ENCODE measurements at regions not wholly inside any gene's neighbourhood (a gene's known extent, or its start where the extent isn't known, plus 50 kb on each side); places are given as distances from the start of the nearest gene placed in this dataset.

- Histone ChIP-seq H3K27ac (ENCODE audit: low read depth in 2 of 2, low read length in 2 of 2) (no peak overlapping the region), H3K36me3 (ENCODE audit: control insufficient read depth in 2 of 3, insufficient read depth in 3 of 3, low read length in 3 of 3) (no peaks in the 10 kb centered on the region), H3K9ac (ENCODE audit: low read length in 3 of 3) (no peak overlapping the region), H3K27me3 (ENCODE audit: control insufficient read depth, insufficient read depth, low read length) (no peaks in the 10 kb centered on the region), H3K4me1 (ENCODE audit: control insufficient read depth in 2 of 3, insufficient read depth in 2 of 3, low read depth in 1 of 3, low read length in 3 of 3) (no peaks in the 10 kb centered on the region), H3K4me3 (ENCODE audit: low read length in 3 of 3) (no peak overlapping the region), H3K9me3 (ENCODE audit: control insufficient read depth in 2 of 3, insufficient read depth in 1 of 3, low read length in 3 of 3) (no peaks in the 10 kb centered on the region)
- FAIRE-seq (no peak), DNase-seq (peak in 1 of 5 donors; percentile 29)
- intact Hi-C loops (cut with DNase I): no loop called here
- no peak for TF ChIP-seq CTCF (IDR thresholded peaks at IDR 0.05; ENCODE audit: borderline replicate concordance, extremely low read depth, insufficient read depth)
Observed at GRCh38 chr4:63700569-63700968, 708.7 kb downstream of the TECRL start.

DNA sequence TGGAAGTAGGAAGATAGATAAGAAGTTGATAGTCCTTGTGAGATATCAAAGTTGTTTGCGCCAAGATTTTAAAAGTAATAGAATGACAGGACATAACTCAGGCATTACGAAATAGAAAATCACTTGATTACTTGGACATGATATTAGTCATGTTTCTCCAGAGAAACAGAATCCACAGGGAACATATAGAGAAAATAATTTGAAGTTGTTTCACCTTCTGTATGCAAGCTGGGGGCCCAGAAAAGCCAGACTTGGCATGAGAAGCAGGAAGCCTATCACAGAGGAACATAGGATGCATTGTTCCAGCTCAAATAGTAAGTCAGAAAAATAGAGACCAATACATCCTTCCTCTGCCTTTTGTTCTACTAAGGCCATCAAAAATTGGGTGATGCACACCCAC is 715.9 kb downstream of the TECRL start:
- no peaks in the 10 kb centered on the region for H3K4me1 ChIP-seq (ENCODE audit: control insufficient read depth in 2 of 3, insufficient read depth in 2 of 3, low read depth in 1 of 3, low read length in 3 of 3)
- no peak overlapping the region for H3K27ac ChIP-seq (ENCODE audit: low read depth in 2 of 2, low read length in 2 of 2)
- no peak for DNase-seq

DNA sequence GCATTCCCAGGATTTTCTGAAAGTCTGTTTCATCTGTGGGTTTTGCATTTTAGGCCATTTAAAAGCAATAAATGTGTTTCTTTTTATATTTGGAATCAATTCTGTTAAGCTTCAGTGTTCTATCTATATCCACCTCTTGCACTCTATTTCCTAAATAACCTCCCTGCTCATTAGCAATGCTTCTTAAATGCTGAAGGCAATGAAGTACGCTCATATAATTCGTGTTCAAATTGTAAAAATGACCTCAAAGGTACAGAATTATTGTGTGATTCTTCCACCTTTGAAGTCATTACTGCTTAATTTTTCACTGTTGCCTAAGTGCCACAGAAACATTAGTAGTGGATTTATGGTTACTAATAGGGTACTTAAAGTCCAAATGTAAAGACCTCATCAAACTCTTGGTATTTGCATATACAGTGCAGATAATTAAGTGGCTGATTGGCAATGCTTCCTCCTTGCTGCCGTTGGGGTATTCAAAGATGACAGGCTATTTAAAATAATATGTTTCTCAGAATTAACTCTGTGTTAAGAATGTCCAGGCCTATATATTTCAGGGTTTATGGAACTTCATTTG is 730.8 kb downstream of the TECRL start:
- DNase-seq (no peak), FAIRE-seq (no peak)
- no peak overlapping the region for H3K4me3 ChIP-seq (ENCODE audit: low read length in 3 of 3)
- H3K27ac ChIP-seq (ENCODE audit: low read depth in 2 of 2, low read length in 2 of 2): no peak overlapping the region
- no peaks in the 10 kb centered on the region for H3K36me3 ChIP-seq (ENCODE audit: control insufficient read depth in 2 of 3, insufficient read depth in 3 of 3, low read length in 3 of 3)
- intact Hi-C loops (cut with DNase I): no loop called here
- no peaks in the 10 kb centered on the region for H3K4me1 ChIP-seq (ENCODE audit: control insufficient read depth in 2 of 3, insufficient read depth in 2 of 3, low read depth in 1 of 3, low read length in 3 of 3)
- no peaks in the 10 kb centered on the region for H3K9me3 ChIP-seq (ENCODE audit: control insufficient read depth in 2 of 3, insufficient read depth in 1 of 3, low read length in 3 of 3)
- TF ChIP-seq CTCF (IDR thresholded peaks at IDR 0.05; ENCODE audit: borderline replicate concordance, extremely low read depth, insufficient read depth): no peak
- H3K27me3 ChIP-seq (ENCODE audit: control insufficient read depth, insufficient read depth, low read length): no peaks in the 10 kb centered on the region
- no peak overlapping the region for H3K9ac ChIP-seq (ENCODE audit: low read length in 3 of 3)

More for the DNA sequence above, 715.9 kb downstream of the TECRL start:
- TF ChIP-seq CTCF (IDR thresholded peaks at IDR 0.05; ENCODE audit: borderline replicate concordance, extremely low read depth, insufficient read depth): no peak
- Histone ChIP-seq H3K36me3 (ENCODE audit: control insufficient read depth in 2 of 3, insufficient read depth in 3 of 3, low read length in 3 of 3) (no peaks in the 10 kb centered on the region), H3K4me3 (ENCODE audit: low read length in 3 of 3) (no peak overlapping the region), H3K27me3 (ENCODE audit: control insufficient read depth, insufficient read depth, low read length) (no peaks in the 10 kb centered on the region), H3K9ac (ENCODE audit: low read length in 3 of 3) (no peak overlapping the region), H3K9me3 (ENCODE audit: control insufficient read depth in 2 of 3, insufficient read depth in 1 of 3, low read length in 3 of 3) (peaks cover 0 to 8% (median 0%) of the 10 kb centered on the region in 3 donors)
- no peak for FAIRE-seq
- intact Hi-C loops (cut with DNase I): no loop called here

- no peak for FAIRE-seq
- TF ChIP-seq CTCF (IDR thresholded peaks at IDR 0.05; ENCODE audit: borderline replicate concordance, extremely low read depth, insufficient read depth): no peak
Observed at GRCh38 chr4:63670735-63671134, 738.5 kb downstream of the TECRL start.

More at GRCh38 chr4:63670735-63671134, 738.5 kb downstream of the TECRL start:
- H3K27me3 ChIP-seq (ENCODE audit: control insufficient read depth, insufficient read depth, low read length): no peaks in the 10 kb centered on the region
- no peak overlapping the region for H3K4me3 ChIP-seq (ENCODE audit: low read length in 3 of 3)
- no peak overlapping the region for H3K9ac ChIP-seq (ENCODE audit: low read length in 3 of 3)
- DNase-seq: no peak
- H3K9me3 ChIP-seq (ENCODE audit: control insufficient read depth in 2 of 3, insufficient read depth in 1 of 3, low read length in 3 of 3): no peaks in the 10 kb centered on the region
- H3K36me3 ChIP-seq (ENCODE audit: control insufficient read depth in 2 of 3, insufficient read depth in 3 of 3, low read length in 3 of 3): no peaks in the 10 kb centered on the region
- no peak overlapping the region for H3K27ac ChIP-seq (ENCODE audit: low read depth in 2 of 2, low read length in 2 of 2)
- H3K4me1 ChIP-seq (ENCODE audit: control insufficient read depth in 2 of 3, insufficient read depth in 2 of 3, low read depth in 1 of 3, low read length in 3 of 3): no peaks in the 10 kb centered on the region
- intact Hi-C loops (cut with DNase I): no loop called here
